ENCODE measurements at regions not wholly inside any gene's neighbourhood (a gene's known extent, or its start where the extent isn't known, plus 50 kb on each side); places are given as distances from the start of the nearest gene placed in this dataset.

DNA sequence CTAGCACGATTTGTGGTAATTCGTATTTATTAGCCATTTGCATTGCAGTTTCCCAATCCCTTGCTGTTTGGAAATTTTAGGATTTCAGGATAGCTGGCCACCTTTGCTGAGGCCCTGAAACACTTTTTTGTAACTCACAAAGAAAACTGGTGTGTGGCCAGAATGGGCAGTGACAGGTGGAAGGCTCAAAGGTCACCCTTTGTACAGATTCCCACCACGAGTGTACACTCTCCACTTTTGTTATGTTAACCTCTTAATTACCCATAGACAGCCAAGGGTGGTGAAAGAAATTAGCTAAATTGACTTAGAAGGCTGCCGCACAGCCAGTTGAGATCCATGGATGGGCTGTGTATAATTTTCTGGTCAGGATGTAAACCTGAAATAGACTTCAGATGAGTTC, 109.7 kb upstream of the ARX start:
- ChIA-PET POLR2A (no interaction called here), CTCF (no interaction called here)
- Mint-ChIP-seq H3K36me3 (peaks cover 15% of the 10 kb centered on the region), H3K4me3 (no peak overlapping the region), H3K4me1 (no peaks in the 10 kb centered on the region), H3K27me3 (ENCODE audit: low read depth) (peaks cover 4% of the 10 kb centered on the region; the same call in 1 of the 2 replicates), H3K9me3 (peaks cover 31% of the 10 kb centered on the region), H3K27ac (no peak overlapping the region)
- no peak for DNase-seq (ENCODE audit: low spot score)
- TF ChIP-seq ATF3 (CRISPR knock-in tag; conservative IDR thresholded peaks at IDR 0.05) (no peak), MLX (CRISPR knock-in tag; IDR thresholded peaks at IDR 0.05) (no peak), TEAD1 (CRISPR knock-in tag; IDR thresholded peaks at IDR 0.05) (no peak), ZNF512 (CRISPR knock-in tag; IDR thresholded peaks at IDR 0.05; ENCODE audit: borderline replicate concordance) (no peak), PRRX2 (CRISPR knock-in tag; IDR thresholded peaks at IDR 0.05) (no peak)
- ATAC-seq: no peak

GRCh38 chrX:25124391-25124790, 108.6 kb upstream of the ARX start:
- Mint-ChIP-seq H3K4me3 (no peak overlapping the region), H3K4me1 (no peaks in the 10 kb centered on the region), H3K9me3 (peaks cover 31% of the 10 kb centered on the region), H3K27ac (no peak overlapping the region), H3K27me3 (ENCODE audit: low read depth) (peaks cover 4% of the 10 kb centered on the region), H3K36me3 (peaks cover 15% of the 10 kb centered on the region)
- no peak for DNase-seq (ENCODE audit: low spot score)
- TF ChIP-seq ATF1 (CRISPR knock-in tag; IDR thresholded peaks at IDR 0.05): no peak
- no peak for TF ChIP-seq CREM (CRISPR knock-in tag; IDR thresholded peaks at IDR 0.05)
- no peak for TF ChIP-seq E2F5 (CRISPR knock-in tag; IDR thresholded peaks at IDR 0.05)
- TF ChIP-seq ZNF138 (CRISPR knock-in tag; conservative IDR thresholded peaks at IDR 0.05): no peak
- TF ChIP-seq, protein P1, sequence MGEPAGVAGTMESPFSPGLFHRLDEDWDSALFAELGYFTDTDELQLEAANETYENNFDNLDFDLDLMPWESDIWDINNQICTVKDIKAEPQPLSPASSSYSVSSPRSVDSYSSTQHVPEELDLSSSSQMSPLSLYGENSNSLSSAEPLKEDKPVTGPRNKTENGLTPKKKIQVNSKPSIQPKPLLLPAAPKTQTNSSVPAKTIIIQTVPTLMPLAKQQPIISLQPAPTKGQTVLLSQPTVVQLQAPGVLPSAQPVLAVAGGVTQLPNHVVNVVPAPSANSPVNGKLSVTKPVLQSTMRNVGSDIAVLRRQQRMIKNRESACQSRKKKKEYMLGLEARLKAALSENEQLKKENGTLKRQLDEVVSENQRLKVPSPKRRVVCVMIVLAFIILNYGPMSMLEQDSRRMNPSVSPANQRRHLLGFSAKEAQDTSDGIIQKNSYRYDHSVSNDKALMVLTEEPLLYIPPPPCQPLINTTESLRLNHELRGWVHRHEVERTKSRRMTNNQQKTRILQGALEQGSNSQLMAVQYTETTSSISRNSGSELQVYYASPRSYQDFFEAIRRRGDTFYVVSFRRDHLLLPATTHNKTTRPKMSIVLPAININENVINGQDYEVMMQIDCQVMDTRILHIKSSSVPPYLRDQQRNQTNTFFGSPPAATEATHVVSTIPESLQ (CRISPR knock-in tag; IDR thresholded peaks at IDR 0.05): no peak
- no peak for TF ChIP-seq SOX15 (CRISPR knock-in tag; IDR thresholded peaks at IDR 0.05)
- TF ChIP-seq TCF7 (CRISPR knock-in tag; IDR thresholded peaks at IDR 0.05; ENCODE audit: low read depth): no peak
- TF ChIP-seq, protein P2, sequence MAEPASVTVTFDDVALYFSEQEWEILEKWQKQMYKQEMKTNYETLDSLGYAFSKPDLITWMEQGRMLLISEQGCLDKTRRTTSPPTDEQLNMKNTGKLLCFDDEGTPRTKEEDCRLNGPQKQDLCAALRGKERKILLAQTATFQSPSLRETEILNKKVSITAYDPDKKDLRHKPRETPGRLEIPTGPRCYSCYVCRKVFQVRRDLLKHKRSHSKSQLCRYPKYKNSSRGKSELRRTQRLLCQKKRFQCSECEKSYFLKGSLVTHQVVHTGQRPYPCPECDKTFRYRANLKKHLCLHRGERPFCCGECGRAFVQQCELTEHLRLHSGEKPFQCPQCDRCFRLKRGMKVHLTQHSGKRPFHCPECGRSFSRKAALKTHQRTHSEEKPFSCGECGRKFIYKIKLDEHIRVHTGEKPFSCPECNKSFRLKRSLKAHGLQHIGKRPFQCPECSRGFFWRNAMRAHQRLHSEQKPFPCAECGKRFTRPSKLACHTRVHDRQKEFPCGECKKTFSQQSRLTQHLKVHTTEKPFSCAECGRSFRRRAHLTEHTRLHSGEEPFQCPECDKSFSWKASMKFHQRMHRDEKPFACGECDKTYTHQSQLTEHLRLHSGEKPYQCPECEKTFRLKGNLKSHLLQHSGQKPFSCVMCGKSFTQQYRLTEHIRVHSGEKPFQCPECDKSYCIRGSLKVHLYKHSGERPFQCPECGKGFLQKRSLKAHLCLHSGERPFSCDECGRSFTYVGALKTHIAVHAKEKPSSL (CRISPR knock-in tag; conservative IDR thresholded peaks at IDR 0.05): no peak
- TF ChIP-seq MLX (CRISPR knock-in tag; IDR thresholded peaks at IDR 0.05): no peak
- TF ChIP-seq RORB (CRISPR knock-in tag; IDR thresholded peaks at IDR 0.05): no peak
- TF ChIP-seq ZNF396 (CRISPR knock-in tag; IDR thresholded peaks at IDR 0.05; ENCODE audit: borderline replicate concordance): no peak
- TF ChIP-seq ZNF671 (CRISPR knock-in tag; IDR thresholded peaks at IDR 0.05): no peak
- TF ChIP-seq USF2 (CRISPR knock-in tag; IDR thresholded peaks at IDR 0.05): no peak
- no peak for TF ChIP-seq NR3C1 (CRISPR knock-in tag; conservative IDR thresholded peaks at IDR 0.05; ENCODE audit: low read depth)
- no peak for TF ChIP-seq FOXP1 (CRISPR knock-in tag; IDR thresholded peaks at IDR 0.05; ENCODE audit: borderline replicate concordance)
- TF ChIP-seq, protein P3, sequence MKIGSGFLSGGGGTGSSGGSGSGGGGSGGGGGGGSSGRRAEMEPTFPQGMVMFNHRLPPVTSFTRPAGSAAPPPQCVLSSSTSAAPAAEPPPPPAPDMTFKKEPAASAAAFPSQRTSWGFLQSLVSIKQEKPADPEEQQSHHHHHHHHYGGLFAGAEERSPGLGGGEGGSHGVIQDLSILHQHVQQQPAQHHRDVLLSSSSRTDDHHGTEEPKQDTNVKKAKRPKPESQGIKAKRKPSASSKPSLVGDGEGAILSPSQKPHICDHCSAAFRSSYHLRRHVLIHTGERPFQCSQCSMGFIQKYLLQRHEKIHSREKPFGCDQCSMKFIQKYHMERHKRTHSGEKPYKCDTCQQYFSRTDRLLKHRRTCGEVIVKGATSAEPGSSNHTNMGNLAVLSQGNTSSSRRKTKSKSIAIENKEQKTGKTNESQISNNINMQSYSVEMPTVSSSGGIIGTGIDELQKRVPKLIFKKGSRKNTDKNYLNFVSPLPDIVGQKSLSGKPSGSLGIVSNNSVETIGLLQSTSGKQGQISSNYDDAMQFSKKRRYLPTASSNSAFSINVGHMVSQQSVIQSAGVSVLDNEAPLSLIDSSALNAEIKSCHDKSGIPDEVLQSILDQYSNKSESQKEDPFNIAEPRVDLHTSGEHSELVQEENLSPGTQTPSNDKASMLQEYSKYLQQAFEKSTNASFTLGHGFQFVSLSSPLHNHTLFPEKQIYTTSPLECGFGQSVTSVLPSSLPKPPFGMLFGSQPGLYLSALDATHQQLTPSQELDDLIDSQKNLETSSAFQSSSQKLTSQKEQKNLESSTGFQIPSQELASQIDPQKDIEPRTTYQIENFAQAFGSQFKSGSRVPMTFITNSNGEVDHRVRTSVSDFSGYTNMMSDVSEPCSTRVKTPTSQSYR (CRISPR knock-in tag; IDR thresholded peaks at IDR 0.05): no peak
- TF ChIP-seq ZSCAN18 (CRISPR knock-in tag; IDR thresholded peaks at IDR 0.05): no peak
- POLR2A ChIA-PET: no interaction called here
- no peak for ATAC-seq
- CTCF ChIA-PET: no interaction called here

All from WTC11 (cell line).